Left lung (tissue), 4 donors: ENCODE measurements at regions not wholly inside any gene's neighbourhood (a gene's known extent, or its start where the extent isn't known, plus 50 kb on each side); places are given as distances from the start of the nearest gene placed in this dataset.

Experiments
- ATAC-seq: fragments of 200-7000 bp; cut with Tn5 transposase; one replicate; pipeline ENCODE4 v1.9.1; 2020; ENCODE audit warnings: moderate library complexity
- DNase-seq, 4 donors: peaks; one replicate each; pipeline ENCODE4 v3.0.0-alpha.2; 2013 to 2020
- H3K27ac ChIP-seq, 2 donors: fragments of 200-600 bp; sonication (generic) in 1 of 2; one replicate each; pipeline versions ENCODE4 v1.5.0 to v1.8.0; 2020 to 2021
- H3K27me3 ChIP-seq, 2 donors: fragments of 200-600 bp; sonication (generic) in 1 of 2; one replicate each; pipeline versions ENCODE4 v1.5.0 to v1.8.0; 2020 to 2021
- H3K36me3 ChIP-seq, 2 donors: fragments of 200-600 bp; sonication (generic) in 1 of 2; one replicate each; pipeline versions ENCODE4 v1.5.0 to v1.8.0; 2020 to 2021
- H3K4me1 ChIP-seq, 2 donors: fragments of 200-600 bp; one replicate each; pipeline ENCODE4 v1.8.0; 2021
- H3K4me3 ChIP-seq, 2 donors: fragments of 200-600 bp; sonication (generic) in 1 of 2; one replicate each; pipeline versions ENCODE4 v1.5.0 to v1.8.0; 2020 to 2021; ENCODE audit warnings: mild to moderate bottlenecking in 1 of 2
- H3K9me3 ChIP-seq, 2 donors: fragments of 200-600 bp; sonication (generic) in 1 of 2; one replicate each; pipeline versions ENCODE4 v1.5.0 to v1.8.0; 2020 to 2021
- CTCF ChIP-seq, 2 donors: fragments of 200-600 bp; sonication (generic) in 1 of 2; IDR thresholded peaks; one replicate each; pipeline versions ENCODE4 v1.5.0 to v1.8.0; 2021; ENCODE audit warnings: antibody characterized with exemption in 2 of 2
- intact Hi-C, 2 donors: fragments of 100-400 bp; cut with DNase I; formaldehyde crosslinking; loops; one replicate each; pipeline versions ENCODE4 v1.11.2 to v1.14.2; 2022
- donor health status: DM: no; HTN: yes; CAD: no.
- donor health status: DM: no; HTN: no; CAD: no.

DNA sequence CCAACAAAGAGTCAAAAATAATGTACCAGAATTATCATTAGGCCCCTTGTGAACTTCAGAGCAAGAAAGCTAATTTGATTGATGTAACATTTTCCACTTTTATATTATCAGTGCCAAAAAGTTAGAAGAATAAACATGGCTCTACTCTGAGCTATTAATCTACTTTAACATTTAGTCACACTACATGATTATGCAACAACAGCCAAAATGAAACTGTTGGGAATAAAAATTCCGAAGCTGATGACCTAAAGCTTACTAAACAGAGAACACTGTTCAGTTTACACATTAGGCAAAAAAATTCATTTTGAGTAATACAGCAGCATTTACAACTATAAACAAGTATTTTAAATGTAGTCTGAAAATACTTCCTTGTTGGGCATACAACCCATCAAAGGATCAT is 1134.1 kb downstream of the EPHA3 start:
- Histone ChIP-seq H3K27me3 (no peaks in the 10 kb centered on the region), H3K4me3 (no peak overlapping the region), H3K27ac (no peak overlapping the region), H3K36me3 (no peaks in the 10 kb centered on the region), H3K9me3 (peaks cover 0 to 58% of the 10 kb centered on the region in 2 donors), H3K4me1 (no peaks in the 10 kb centered on the region)
- ATAC-seq (no peak), DNase-seq (no peak)
- no peak for TF ChIP-seq CTCF (IDR thresholded peaks at IDR 0.05)
- intact Hi-C loops = no loop called here

DNA sequence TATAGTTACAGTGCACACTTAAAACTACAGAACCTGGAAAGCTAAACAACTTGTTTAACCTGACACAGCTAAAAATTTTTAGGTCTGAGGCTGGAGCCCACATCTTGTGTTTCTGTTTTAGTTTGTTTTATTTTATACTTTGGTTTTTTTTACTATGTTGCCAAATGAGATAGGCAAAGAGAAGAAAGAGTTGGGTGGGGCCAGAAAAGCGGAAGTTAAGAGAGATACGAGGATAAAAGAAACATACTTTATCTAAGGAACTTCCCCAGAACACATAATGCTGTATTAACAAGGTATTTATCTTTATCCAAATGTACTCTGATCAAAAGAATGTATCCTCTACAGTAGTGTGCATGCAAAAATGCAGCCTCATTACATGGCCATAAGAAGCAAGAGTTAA is 1145.7 kb downstream of the EPHA3 start:
- H3K9me3 ChIP-seq = peaks cover 0 to 13% of the 10 kb centered on the region in 2 donors
- no peaks in the 10 kb centered on the region for H3K36me3 ChIP-seq
- H3K27ac ChIP-seq = no peak overlapping the region
- ATAC-seq (no peak), DNase-seq (no peak)
- H3K4me3 ChIP-seq = no peak overlapping the region
- intact Hi-C loops = no loop called here
- no peaks in the 10 kb centered on the region for H3K27me3 ChIP-seq
- H3K4me1 ChIP-seq = no peaks in the 10 kb centered on the region
- no peak for TF ChIP-seq CTCF (IDR thresholded peaks at IDR 0.05)

GRCh38 chr3:90261481-90262433 is 1154.3 kb downstream of the EPHA3 start:
- Histone ChIP-seq H3K4me1 (no peaks in the 10 kb centered on the region), H3K27me3 (no peaks in the 10 kb centered on the region), H3K9me3 (peaks cover 0 to 48% of the 10 kb centered on the region in 2 donors), H3K27ac (no peak overlapping the region), H3K4me3 (no peak overlapping the region), H3K36me3 (no peaks in the 10 kb centered on the region)
- no peak for TF ChIP-seq CTCF (IDR thresholded peaks at IDR 0.05)
- DNase-seq (no peak), ATAC-seq (no peak)
- intact Hi-C loops = no loop called here
